Natural killer cell treated with Interleukin-12 subunit alpha and Interleukin-12 subunit beta and Interleukin-15 and Interleukin-18, amount 100 ng/mL, for 72 hours (primary cell): ENCODE measurements at regions not wholly inside any gene's neighbourhood (a gene's known extent, or its start where the extent isn't known, plus 50 kb on each side); places are given as distances from the start of the nearest gene placed in this dataset.

Experiments
- ATAC-seq, 2 donors: fragments of 150-1000 bp; cut with Tn5 transposase in 1 of 2; sonication (Bioruptor Pico), chemical (Tn5 transposase) in 1 of 2; 2 replicates each; pipeline ENCODE4 v1.10.0; 2021
- DNase-seq: peaks from one replicate; pipeline ENCODE4 v3.0.0; 2022; ENCODE audit warnings: low spot score
- H3K27ac Mint-ChIP-seq, 2 donors: 1 replicate in 1 of 2; 2 replicates in 1 of 2; pipeline ENCODE4 v1.8.0; 2022; ENCODE audit warnings: mixed read lengths in 2 of 2, mild to moderate bottlenecking in 1 of 2, moderate library complexity in 1 of 2
- H3K27me3 Mint-ChIP-seq, 2 donors: 1 replicate in 1 of 2; 2 replicates in 1 of 2; pipeline ENCODE4 v1.8.0; 2022; ENCODE audit warnings: mixed read lengths in 2 of 2
- H3K36me3 Mint-ChIP-seq: one replicate; pipeline ENCODE4 v1.8.0; 2022; ENCODE audit warnings: mixed read lengths
- H3K4me1 Mint-ChIP-seq, 2 donors: 1 replicate in 1 of 2; 2 replicates in 1 of 2; pipeline ENCODE4 v1.8.0; 2022; ENCODE audit warnings: low read depth in 2 of 2, mixed read lengths in 2 of 2, mild to moderate bottlenecking in 1 of 2
- H3K4me3 Mint-ChIP-seq: one replicate; pipeline ENCODE4 v1.8.0; 2022; ENCODE audit warnings: mixed read lengths
- H3K9me3 Mint-ChIP-seq: 2 replicates; pipeline ENCODE4 v1.8.0; 2022; ENCODE audit warnings: mixed read lengths

GRCh38 chr18:67608615-67609273, 92.2 kb upstream of the DSEL start:
- no peak overlapping the region for H3K4me3 Mint-ChIP-seq
- H3K9me3 Mint-ChIP-seq: peaks cover 3% of the 10 kb centered on the region
- H3K4me1 Mint-ChIP-seq: no peaks in the 10 kb centered on the region
- ATAC-seq (no peak), DNase-seq (no peak)
- no peak overlapping the region for H3K27ac Mint-ChIP-seq
- no peaks in the 10 kb centered on the region for H3K27me3 Mint-ChIP-seq
- H3K36me3 Mint-ChIP-seq: no peaks in the 10 kb centered on the region

- DNase-seq (no peak), ATAC-seq (no peak)
- H3K4me1 Mint-ChIP-seq: no peaks in the 10 kb centered on the region
- peaks cover 3% of the 10 kb centered on the region for H3K9me3 Mint-ChIP-seq
- no peaks in the 10 kb centered on the region for H3K27me3 Mint-ChIP-seq
- H3K4me3 Mint-ChIP-seq: no peak overlapping the region
- no peaks in the 10 kb centered on the region for H3K36me3 Mint-ChIP-seq
- H3K27ac Mint-ChIP-seq: no peak overlapping the region
These were observed 91.7 kb upstream of the DSEL start for GRCh38 chr18:67608191-67608590.

GRCh38 chr18:67600181-67601180, 84.0 kb upstream of the DSEL start:
- Mint-ChIP-seq H3K4me1 (no peaks in the 10 kb centered on the region), H3K36me3 (peaks cover 5% of the 10 kb centered on the region), H3K27me3 (no peaks in the 10 kb centered on the region), H3K4me3 (no peak overlapping the region), H3K9me3 (peaks cover 7% of the 10 kb centered on the region), H3K27ac (no peak overlapping the region)
- ATAC-seq (no peak), DNase-seq (no peak)

- H3K4me3 Mint-ChIP-seq: no peak overlapping the region
- no peak overlapping the region for H3K27ac Mint-ChIP-seq
These were observed 82.8 kb upstream of the DSEL start for GRCh38 chr18:67599277-67599676.

GRCh38 chr18:67597759-67598158, 81.2 kb upstream of the DSEL start:
- peaks cover 14% of the 10 kb centered on the region for H3K9me3 Mint-ChIP-seq
- H3K4me1 Mint-ChIP-seq: no peaks in the 10 kb centered on the region
- no peak overlapping the region for H3K4me3 Mint-ChIP-seq
- ATAC-seq (no peak), DNase-seq (no peak)
- H3K36me3 Mint-ChIP-seq: peaks cover 5% of the 10 kb centered on the region
- H3K27me3 Mint-ChIP-seq: no peaks in the 10 kb centered on the region
- H3K27ac Mint-ChIP-seq: no peak overlapping the region

More at GRCh38 chr18:67599277-67599676, 82.8 kb upstream of the DSEL start:
- peaks cover 10% of the 10 kb centered on the region for H3K9me3 Mint-ChIP-seq
- H3K36me3 Mint-ChIP-seq: peaks cover 5% of the 10 kb centered on the region
- no peaks in the 10 kb centered on the region for H3K27me3 Mint-ChIP-seq
- DNase-seq: no peak
- H3K4me1 Mint-ChIP-seq: no peaks in the 10 kb centered on the region
- ATAC-seq: no peak

GRCh38 chr18:67596003-67596402, 79.5 kb upstream of the DSEL start:
- DNase-seq (no peak), ATAC-seq (no peak)
- Mint-ChIP-seq H3K4me3 (no peak overlapping the region), H3K27ac (no peak overlapping the region), H3K9me3 (peaks cover 10% of the 10 kb centered on the region), H3K27me3 (no peaks in the 10 kb centered on the region), H3K36me3 (peaks cover under 1% of the 10 kb centered on the region), H3K4me1 (no peaks in the 10 kb centered on the region)

GRCh38 chr18:67590571-67591141, 74.1 kb upstream of the DSEL start:
- peaks cover 7% of the 10 kb centered on the region for H3K9me3 Mint-ChIP-seq
- H3K27me3 Mint-ChIP-seq: no peaks in the 10 kb centered on the region
- DNase-seq (no peak), ATAC-seq (no peak)
- H3K27ac Mint-ChIP-seq: no peak overlapping the region
- H3K4me3 Mint-ChIP-seq: no peak overlapping the region
- no peaks in the 10 kb centered on the region for H3K4me1 Mint-ChIP-seq
- no peaks in the 10 kb centered on the region for H3K36me3 Mint-ChIP-seq

- no peak for DNase-seq
- H3K4me3 Mint-ChIP-seq: no peak overlapping the region
- no peaks in the 10 kb centered on the region for H3K4me1 Mint-ChIP-seq
- H3K9me3 Mint-ChIP-seq: peaks cover 8% of the 10 kb centered on the region
- H3K36me3 Mint-ChIP-seq: no peaks in the 10 kb centered on the region
- ATAC-seq: no peak
- H3K27me3 Mint-ChIP-seq: no peaks in the 10 kb centered on the region
- no peak overlapping the region for H3K27ac Mint-ChIP-seq
These were observed 72.8 kb upstream of the DSEL start for GRCh38 chr18:67589325-67589724.

- no peaks in the 10 kb centered on the region for H3K27me3 Mint-ChIP-seq
- DNase-seq (no peak), ATAC-seq (no peak)
- no peak overlapping the region for H3K27ac Mint-ChIP-seq
- no peaks in the 10 kb centered on the region for H3K4me1 Mint-ChIP-seq
- H3K4me3 Mint-ChIP-seq: no peak overlapping the region
- no peaks in the 10 kb centered on the region for H3K36me3 Mint-ChIP-seq
- peaks cover 10% of the 10 kb centered on the region for H3K9me3 Mint-ChIP-seq
These were observed 69.6 kb upstream of the DSEL start for GRCh38 chr18:67586101-67586500.

GRCh38 chr18:67583621-67584020, 67.1 kb upstream of the DSEL start:
- Mint-ChIP-seq H3K9me3 (peaks cover 10% of the 10 kb centered on the region), H3K36me3 (no peaks in the 10 kb centered on the region), H3K27ac (no peak overlapping the region), H3K4me1 (no peaks in the 10 kb centered on the region), H3K27me3 (no peaks in the 10 kb centered on the region), H3K4me3 (no peak overlapping the region)
- ATAC-seq: no peak
- no peak for DNase-seq

- no peaks in the 10 kb centered on the region for H3K27me3 Mint-ChIP-seq
- no peak overlapping the region for H3K4me3 Mint-ChIP-seq
- H3K9me3 Mint-ChIP-seq: peaks cover 10% of the 10 kb centered on the region
- H3K36me3 Mint-ChIP-seq: no peaks in the 10 kb centered on the region
- DNase-seq (no peak), ATAC-seq (no peak)
- H3K27ac Mint-ChIP-seq: no peak overlapping the region
- H3K4me1 Mint-ChIP-seq: no peaks in the 10 kb centered on the region
These were observed 66.0 kb upstream of the DSEL start for GRCh38 chr18:67582488-67582887.

- Mint-ChIP-seq H3K9me3 (peaks cover 11% of the 10 kb centered on the region), H3K4me1 (no peaks in the 10 kb centered on the region), H3K36me3 (no peaks in the 10 kb centered on the region), H3K27me3 (no peaks in the 10 kb centered on the region), H3K4me3 (no peak overlapping the region), H3K27ac (no peak overlapping the region)
- DNase-seq (no peak), ATAC-seq (no peak)
These were observed 64.7 kb upstream of the DSEL start for GRCh38 chr18:67581178-67581577.

GRCh38 chr18:67577386-67577785, 60.9 kb upstream of the DSEL start:
- no peaks in the 10 kb centered on the region for H3K27me3 Mint-ChIP-seq
- no peak for DNase-seq
- peaks cover 3% of the 10 kb centered on the region for H3K9me3 Mint-ChIP-seq
- no peak overlapping the region for H3K27ac Mint-ChIP-seq
- no peaks in the 10 kb centered on the region for H3K4me1 Mint-ChIP-seq
- no peak overlapping the region for H3K4me3 Mint-ChIP-seq
- ATAC-seq: no peak
- no peaks in the 10 kb centered on the region for H3K36me3 Mint-ChIP-seq

GRCh38 chr18:67574749-67575148, 58.2 kb upstream of the DSEL start:
- H3K4me1 Mint-ChIP-seq: no peaks in the 10 kb centered on the region
- ATAC-seq: no peak
- no peaks in the 10 kb centered on the region for H3K27me3 Mint-ChIP-seq
- H3K4me3 Mint-ChIP-seq: no peak overlapping the region
- DNase-seq: no peak
- H3K9me3 Mint-ChIP-seq: peaks cover 3% of the 10 kb centered on the region
- H3K27ac Mint-ChIP-seq: no peak overlapping the region
- no peaks in the 10 kb centered on the region for H3K36me3 Mint-ChIP-seq
